COLO668 (cell line): ENCODE measurements at regions not wholly inside any gene's neighbourhood (a gene's known extent, or its start where the extent isn't known, plus 50 kb on each side); places are given as distances from the start of the nearest gene placed in this dataset.

Experiments
- DNase-seq: peaks from one replicate; lab custom pipeline; 2025; ENCODE audit not compliant: unreplicated experiment; lab: John Stamatoyannopoulos, UW

DNA sequence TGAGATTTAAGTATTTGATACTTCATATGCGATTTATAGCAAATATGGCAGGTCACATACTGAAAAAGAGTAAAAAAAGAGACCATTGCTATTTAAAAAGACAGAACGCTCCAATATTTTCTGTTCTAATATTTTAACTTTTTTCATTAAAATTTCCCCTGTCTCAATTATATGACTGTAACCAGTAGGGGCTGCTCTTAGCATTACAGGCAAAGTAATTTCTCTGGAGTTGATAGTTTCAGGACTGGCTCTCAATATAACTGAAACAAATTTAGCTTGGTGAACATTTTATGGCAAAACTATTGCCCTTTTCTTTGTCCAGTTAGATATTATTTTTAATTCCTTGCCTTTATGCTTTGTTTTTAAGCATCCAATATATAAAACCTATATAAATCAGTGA lies 286.3 kb upstream of the ROBO2 start:
- DNase-seq = no peak

DNA sequence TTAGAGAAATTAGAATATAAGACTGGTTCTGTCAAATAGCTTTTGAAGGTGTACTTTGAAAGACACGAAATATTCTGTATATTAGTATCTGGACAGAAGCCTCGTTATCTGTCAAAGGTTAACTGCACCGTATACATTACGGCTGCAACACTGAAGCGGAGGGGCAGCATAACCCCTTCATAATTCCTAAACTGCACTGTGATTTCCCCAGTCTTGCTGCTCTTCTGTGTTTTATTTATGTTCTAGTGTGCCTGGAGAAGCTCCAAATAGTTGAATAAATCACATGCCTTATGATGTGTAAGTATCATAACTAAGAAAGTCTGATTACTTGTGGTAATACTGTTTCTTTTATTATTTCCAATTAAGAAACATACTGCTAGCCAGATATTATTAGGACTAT lies 285.7 kb upstream of the ROBO2 start:
- no peak for DNase-seq

- no peak for DNase-seq
Observed at GRCh38 chr3:76756577-76756976, 283.3 kb upstream of the ROBO2 start.

DNA sequence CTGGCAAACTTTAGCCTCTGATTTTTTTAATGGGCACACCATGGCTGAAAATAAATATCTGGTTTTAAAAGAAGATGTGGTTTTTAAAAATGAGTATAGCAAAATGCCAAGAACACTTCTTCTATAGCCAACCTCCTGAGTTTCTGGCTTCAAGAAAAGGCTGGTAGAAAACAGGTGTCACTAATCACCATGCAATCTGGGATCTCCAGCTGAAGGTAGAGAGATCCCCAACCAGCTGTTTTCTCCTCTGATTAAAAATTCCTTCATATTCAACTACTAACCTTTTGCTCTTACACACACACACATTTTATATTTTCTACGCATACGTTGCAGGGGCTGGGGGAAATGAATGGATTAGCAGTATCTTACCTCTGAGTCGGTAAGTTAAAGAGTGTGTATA lies 279.6 kb upstream of the ROBO2 start:
- DNase-seq = no peak

- peak; percentile 8 for DNase-seq
Observed at GRCh38 chr3:76765511-76765910, 274.4 kb upstream of the ROBO2 start.

GRCh38 chr3:76768912-76769311 lies 271.0 kb upstream of the ROBO2 start:
- no peak for DNase-seq

- DNase-seq = no peak
Observed at GRCh38 chr3:76776927-76777326, 263.0 kb upstream of the ROBO2 start.

DNA sequence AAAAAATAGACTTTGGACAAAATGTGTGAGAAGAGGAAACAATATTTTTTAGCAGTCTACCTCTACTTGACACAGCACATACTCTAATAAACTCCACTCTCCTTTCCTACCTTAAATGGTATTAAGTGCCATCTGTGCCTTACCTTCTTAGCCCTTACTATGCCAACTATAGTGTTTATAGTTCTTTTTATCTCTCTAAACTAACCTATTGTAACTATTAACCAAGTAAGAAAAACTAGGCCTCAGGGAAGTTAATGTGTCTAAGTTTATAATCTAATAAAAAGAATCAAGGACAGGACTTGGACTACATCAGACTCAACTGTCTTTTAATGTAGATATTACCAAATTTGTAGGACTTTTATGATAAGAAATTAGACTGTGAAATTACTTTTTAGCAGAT lies 251.7 kb upstream of the ROBO2 start:
- no peak for DNase-seq

- DNase-seq = no peak
Observed at GRCh38 chr3:76789237-76789636, 250.7 kb upstream of the ROBO2 start.

DNA sequence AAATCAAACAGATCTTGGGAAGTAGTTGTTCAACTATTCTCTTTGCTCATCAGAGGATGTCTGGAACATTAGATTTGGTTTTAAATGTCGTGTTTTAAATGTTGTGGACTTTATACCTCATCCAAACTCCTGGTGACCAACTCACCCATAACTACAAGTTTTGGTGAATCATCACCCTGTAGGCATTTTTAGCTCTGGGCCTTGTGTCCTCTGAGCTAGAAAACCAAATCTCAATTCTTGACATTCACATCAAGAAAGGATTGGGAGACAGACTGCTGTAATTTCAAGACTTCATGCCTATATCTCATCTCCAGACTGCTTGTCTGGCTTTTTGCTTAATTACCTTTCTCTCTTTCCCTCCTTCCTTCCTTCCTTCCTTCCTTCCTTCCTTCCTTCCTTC lies 228.5 kb upstream of the ROBO2 start:
- DNase-seq = no peak

DNA sequence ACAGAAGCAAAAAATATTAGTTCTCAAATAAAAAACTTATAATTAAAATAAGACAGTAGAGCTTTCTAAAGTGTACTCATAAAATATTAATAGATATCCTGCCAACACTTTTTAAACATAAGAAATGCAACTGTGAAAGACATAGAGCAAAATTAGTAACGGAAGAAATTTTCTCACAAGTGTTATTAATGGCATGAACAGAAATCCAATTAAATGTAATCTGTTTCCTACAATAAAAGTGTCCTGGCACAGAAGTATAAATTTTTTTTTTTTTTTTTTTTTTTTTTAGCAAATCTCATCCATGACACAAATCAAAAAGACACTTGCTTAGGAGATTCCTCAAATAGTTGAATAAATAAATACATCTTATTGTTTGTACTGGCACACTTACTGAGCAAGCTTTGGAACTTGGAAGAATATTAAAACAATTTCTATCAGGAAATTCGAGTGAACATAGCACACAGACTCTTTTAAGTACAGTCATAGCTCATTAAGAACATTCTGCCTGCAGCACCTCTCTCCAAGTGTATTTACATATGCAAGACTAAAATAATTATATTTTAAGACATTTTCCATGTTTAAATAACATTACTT lies 227.2 kb upstream of the ROBO2 start:
- no peak for DNase-seq

GRCh38 chr3:76815561-76815960 lies 224.3 kb upstream of the ROBO2 start:
- DNase-seq = no peak

DNA sequence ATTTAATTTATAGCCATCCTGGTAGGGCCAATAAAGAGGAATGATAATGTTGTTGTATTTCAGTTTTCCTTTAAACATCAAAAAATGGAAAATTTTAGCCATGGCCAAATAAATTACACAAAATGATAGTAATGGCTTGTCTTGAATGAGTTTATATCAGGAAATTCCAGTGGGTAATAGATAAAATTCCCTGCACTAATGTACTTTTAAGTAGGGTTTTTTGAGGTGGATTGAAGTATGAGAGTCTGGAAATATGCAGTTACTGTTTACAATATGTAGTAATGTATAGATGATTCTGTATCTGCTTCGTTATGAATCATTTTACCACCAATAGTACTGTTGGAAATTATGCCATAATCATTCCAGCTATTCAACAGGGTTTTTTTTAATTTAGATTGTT lies 219.4 kb upstream of the ROBO2 start:
- DNase-seq = no peak

GRCh38 chr3:76824658-76825240 lies 215.2 kb upstream of the ROBO2 start:
- no peak for DNase-seq

GRCh38 chr3:76826861-76827260 lies 213.0 kb upstream of the ROBO2 start:
- no peak for DNase-seq

DNA sequence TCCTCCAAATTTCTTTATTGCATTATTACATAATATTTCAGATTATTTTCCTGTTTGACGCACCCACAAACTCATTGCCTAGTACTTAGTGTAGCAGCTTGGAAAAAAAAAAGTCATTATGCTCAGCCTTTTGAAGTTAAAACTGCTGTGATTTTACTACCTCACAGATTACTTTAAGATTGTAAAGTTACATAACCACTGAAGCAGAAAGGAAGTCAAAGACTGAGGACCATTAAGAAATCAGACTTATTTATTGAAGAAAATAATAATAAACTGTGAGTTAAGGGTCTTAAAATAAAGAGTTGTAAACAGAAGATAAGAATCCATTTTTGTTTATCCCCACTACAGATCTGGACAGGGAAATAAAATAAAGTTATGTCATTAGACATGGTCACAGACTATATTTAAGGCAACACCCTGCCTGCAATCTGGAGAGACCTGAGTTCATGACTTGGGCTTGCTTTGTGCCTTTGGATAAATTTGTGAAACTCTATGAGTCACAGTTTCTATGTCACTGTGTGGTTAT lies 212.1 kb upstream of the ROBO2 start:
- DNase-seq = no peak

DNA sequence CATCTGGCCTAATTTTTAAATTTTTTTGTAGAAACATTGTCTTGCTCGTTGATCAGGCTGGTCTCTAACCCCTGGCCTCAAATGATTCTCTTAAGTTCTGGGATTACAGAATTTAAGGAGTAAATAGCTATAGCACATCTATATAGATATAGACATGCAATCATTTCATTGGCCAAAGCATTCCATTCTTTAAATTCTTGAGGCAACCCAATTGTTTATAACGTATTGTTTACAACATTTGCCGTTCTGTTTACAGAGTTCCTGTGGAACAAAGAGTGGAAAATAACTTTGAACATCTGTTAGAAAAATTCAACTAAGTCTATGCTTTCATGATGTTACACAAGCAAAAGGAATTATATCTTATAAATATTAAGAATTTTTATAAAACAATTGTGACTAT lies 205.2 kb upstream of the ROBO2 start:
- DNase-seq = no peak

DNA sequence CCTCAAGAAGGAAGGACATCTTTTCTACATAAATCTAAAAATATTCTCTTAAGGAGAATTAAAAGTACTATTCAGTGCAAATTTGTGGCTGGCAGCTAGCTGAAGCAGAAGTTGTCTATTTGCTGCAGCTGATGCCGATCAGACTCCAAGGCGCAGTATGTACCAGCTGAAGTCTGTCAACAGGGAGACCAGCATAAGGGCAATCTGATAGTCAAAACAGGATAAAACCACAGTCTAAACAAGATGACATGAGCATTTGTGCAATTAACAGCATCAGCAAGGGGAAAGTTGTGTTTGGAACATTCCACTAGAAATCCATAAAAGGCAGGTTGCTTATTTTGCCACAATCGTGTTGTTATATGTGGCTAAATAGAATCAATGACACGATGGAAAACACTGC lies 198.2 kb upstream of the ROBO2 start:
- no peak for DNase-seq

- no peak for DNase-seq
Observed at GRCh38 chr3:76842216-76842615, 197.7 kb upstream of the ROBO2 start.

DNA sequence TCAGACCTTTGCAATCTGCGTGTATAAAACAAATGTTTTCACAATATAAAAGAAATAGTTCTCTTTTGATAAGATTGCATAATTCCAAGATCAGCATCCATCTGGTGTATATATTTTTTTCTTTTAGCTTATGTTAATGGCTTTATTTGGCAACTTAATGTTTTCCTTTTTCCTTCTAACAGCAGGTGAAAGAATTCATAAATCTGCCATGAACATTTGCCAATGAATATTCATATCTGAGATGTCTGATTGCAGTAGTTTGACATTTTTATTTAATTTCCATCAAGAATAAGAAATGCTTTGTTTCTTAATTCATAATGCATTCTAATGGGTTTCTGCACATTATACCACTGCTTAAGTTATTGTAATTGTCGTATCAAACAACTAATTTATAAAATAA lies 184.4 kb upstream of the ROBO2 start:
- no peak for DNase-seq

GRCh38 chr3:76859596-76859995 lies 180.3 kb upstream of the ROBO2 start:
- DNase-seq = no peak

GRCh38 chr3:76864355-76864754 lies 175.5 kb upstream of the ROBO2 start:
- DNase-seq = no peak

DNA sequence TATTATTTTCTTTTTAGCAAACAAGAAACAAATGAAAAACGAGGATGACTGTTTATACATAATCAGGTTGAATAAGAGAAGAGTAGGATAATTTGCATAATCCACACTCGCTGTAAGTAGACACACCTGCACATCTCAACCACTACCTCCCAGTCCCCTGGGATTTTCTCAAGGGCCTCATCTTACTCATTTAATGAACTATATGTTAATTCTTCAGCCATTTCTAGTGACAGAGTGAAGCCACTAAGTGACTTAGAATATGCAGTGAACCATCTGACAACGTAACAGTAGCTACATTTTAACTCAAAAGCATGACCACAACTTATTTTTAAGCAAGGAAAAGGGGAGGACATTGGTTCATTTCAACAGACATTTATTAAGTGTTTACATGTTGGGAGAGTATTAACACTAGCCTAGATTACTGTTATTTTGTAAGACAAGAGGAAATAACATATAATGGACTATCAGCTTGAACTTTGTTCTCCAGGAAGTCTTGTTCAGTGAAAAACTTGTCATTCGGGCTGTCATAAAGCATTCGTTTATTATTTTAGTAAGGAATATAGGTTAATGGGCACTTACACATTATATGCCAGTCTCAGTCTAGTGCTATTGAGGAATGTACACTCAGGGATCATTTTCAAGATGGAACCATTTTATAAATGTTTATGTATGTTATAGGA lies 173.0 kb upstream of the ROBO2 start:
- DNase-seq = no peak
